Ascending aorta (tissue), 2 donors: ENCODE measurements at regions not wholly inside any gene's neighbourhood (a gene's known extent, or its start where the extent isn't known, plus 50 kb on each side); places are given as distances from the start of the nearest gene placed in this dataset.

ENCODE experiments used
- DNase-seq, 2 donors: peaks; one replicate each; pipeline ENCODE4 v3.0.0-alpha.2; 2019; ENCODE audit warnings: low spot score in 2 of 2
- H3K27ac ChIP-seq, 2 donors: fragments of 200-600 bp; sonication (generic); one replicate each; pipeline ENCODE4 v1.5.1; 2016 to 2017; ENCODE audit warnings: mild to moderate bottlenecking in 1 of 2
- H3K27me3 ChIP-seq: fragments of 200-600 bp; sonication (generic); one replicate; pipeline ENCODE4 v1.5.1; 2017
- H3K36me3 ChIP-seq, 2 donors: fragments of 200-600 bp; sonication (generic); one replicate each; pipeline ENCODE4 v1.5.1; 2016
- H3K4me1 ChIP-seq, 2 donors: fragments of 200-600 bp; sonication (generic); one replicate each; pipeline ENCODE4 v1.5.1; 2016 to 2017; ENCODE audit warnings: mild to moderate bottlenecking in 1 of 2
- H3K4me3 ChIP-seq, 2 donors: fragments of 200-600 bp; sonication (generic); one replicate each; pipeline ENCODE4 v1.5.1; 2016 to 2017; ENCODE audit warnings: mild to moderate bottlenecking in 1 of 2
- H3K9me3 ChIP-seq, 2 donors: fragments of 200-600 bp; sonication (generic); one replicate each; pipeline ENCODE4 v1.5.1; 2016
- intact Hi-C: fragments of 100-400 bp; cut with DNase I; formaldehyde crosslinking; loops from one replicate; pipeline ENCODE4 v1.15.1; 2023
- TF ChIP-seq, protein P1 (sequence below), 3 experiments: fragments of 200-600 bp in 2 of 3; fragments of 450-650 bp in 1 of 3; sonication (generic) in 2 of 3; IDR thresholded peaks; one replicate each; pipeline ENCODE4 v1.5.1; 2016 to 2019; ENCODE audit warnings: antibody characterized with exemption in 3 of 3, mild to moderate bottlenecking in 1 of 3, moderate library complexity in 1 of 3

DNA sequence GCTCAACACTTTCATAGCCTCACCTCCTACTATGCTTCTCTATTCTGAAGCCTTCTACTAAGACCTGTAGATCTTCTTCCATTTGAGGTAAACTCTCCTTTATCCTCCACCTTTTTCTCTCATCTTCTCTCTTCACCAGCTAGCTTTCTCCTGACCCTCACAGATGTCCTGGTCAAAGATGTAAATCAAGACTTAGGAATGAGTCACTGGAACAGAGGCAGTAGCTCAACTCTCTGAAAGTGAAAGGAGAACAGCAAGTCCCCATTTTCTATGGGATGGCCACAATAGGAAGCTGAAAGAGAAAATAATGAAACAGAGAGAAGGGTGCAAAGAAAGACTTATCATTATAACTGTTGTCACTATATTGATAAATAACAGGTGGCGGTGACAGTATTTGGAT is 86.1 kb upstream of the DOCK9 start:
- H3K9me3 ChIP-seq, result no peaks in the 10 kb centered on the region
- TF ChIP-seq, protein P1, sequence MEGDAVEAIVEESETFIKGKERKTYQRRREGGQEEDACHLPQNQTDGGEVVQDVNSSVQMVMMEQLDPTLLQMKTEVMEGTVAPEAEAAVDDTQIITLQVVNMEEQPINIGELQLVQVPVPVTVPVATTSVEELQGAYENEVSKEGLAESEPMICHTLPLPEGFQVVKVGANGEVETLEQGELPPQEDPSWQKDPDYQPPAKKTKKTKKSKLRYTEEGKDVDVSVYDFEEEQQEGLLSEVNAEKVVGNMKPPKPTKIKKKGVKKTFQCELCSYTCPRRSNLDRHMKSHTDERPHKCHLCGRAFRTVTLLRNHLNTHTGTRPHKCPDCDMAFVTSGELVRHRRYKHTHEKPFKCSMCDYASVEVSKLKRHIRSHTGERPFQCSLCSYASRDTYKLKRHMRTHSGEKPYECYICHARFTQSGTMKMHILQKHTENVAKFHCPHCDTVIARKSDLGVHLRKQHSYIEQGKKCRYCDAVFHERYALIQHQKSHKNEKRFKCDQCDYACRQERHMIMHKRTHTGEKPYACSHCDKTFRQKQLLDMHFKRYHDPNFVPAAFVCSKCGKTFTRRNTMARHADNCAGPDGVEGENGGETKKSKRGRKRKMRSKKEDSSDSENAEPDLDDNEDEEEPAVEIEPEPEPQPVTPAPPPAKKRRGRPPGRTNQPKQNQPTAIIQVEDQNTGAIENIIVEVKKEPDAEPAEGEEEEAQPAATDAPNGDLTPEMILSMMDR (IDR thresholded peaks at IDR 0.05), result no peak
- DNase-seq, result no peak
- no peaks in the 10 kb centered on the region for H3K4me1 ChIP-seq
- H3K27me3 ChIP-seq, result no peaks in the 10 kb centered on the region
- no peak overlapping the region for H3K27ac ChIP-seq
- no peak overlapping the region for H3K4me3 ChIP-seq
- no peaks in the 10 kb centered on the region for H3K36me3 ChIP-seq
- intact Hi-C loops, result no loop called here

DNA sequence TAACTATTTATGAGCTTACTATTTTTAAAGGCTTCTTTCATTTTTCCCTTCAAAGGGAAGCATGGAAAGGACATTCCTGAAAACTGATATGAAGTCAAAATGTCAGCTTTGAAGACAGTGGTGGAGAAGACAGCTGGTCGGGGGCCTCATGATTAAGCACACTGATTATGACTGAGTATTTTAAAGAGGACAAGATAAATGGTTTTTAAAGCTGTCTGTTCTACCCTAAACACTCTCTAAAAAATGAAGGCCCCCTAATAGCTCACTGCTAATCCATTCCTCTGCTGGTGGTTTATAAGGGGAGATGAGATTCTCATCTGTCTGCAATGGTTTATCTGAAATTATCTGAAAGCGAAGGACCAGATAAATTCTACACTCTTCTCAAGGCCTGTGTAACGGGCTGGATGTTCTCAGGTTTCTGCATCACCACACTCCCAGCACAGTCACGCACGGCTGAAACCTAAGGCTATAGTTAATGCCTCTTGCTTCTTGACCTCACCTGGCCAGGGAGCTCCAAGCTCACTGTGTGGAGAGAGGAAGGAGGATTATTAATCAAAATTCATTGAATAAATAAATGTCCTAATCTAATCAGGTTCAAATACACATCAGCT is 86.9 kb upstream of the DOCK9 start:
- Histone ChIP-seq H3K9me3 (no peaks in the 10 kb centered on the region), H3K27ac (no peak overlapping the region), H3K4me1 (no peaks in the 10 kb centered on the region), H3K36me3 (no peaks in the 10 kb centered on the region), H3K27me3 (no peaks in the 10 kb centered on the region), H3K4me3 (no peak overlapping the region)
- TF ChIP-seq, protein P1 (IDR thresholded peaks at IDR 0.05), result no peak
- no peak for DNase-seq
- intact Hi-C loops, result no loop called here

DNA sequence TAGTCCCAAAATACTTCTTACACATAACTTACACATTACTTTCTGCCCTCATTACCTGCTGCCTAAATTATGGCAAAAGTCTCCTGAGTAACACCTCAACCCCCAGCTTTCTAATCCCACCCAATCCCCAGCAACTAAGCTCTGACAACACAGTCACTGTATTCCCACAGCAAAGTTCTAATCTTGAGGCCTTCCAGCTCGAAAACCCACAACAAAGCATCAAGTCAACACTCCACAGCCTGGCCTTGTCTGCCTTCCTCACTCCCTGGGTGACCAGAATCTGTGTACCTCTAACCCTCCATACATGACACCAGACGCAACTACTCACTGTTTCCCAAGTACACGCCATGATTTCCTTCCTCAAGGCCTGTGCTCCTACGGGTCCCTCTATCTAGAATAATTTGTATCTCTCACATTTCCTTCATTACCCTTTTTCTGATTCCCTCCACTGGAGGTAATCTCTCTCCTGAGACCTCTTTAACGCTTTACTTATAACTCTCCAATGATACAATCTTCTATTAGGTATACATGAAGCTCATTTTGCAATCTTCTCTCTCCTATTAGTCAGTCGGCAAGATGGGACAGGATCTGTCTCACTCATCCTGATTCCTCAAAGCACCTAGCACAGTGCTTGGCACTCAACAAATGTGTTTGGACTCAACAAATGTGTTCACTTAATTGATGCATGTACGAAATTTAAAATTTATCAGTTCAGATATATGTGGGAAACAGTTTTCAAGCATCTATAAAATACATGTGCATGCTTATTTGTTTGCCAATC is 87.6 kb upstream of the DOCK9 start:
- TF ChIP-seq, protein P1 (IDR thresholded peaks at IDR 0.05), result no peak
- Histone ChIP-seq H3K27ac (no peak overlapping the region), H3K4me3 (no peak overlapping the region), H3K9me3 (no peaks in the 10 kb centered on the region), H3K36me3 (no peaks in the 10 kb centered on the region), H3K4me1 (no peaks in the 10 kb centered on the region), H3K27me3 (no peaks in the 10 kb centered on the region)
- intact Hi-C loops, result no loop called here
- no peak for DNase-seq

DNA sequence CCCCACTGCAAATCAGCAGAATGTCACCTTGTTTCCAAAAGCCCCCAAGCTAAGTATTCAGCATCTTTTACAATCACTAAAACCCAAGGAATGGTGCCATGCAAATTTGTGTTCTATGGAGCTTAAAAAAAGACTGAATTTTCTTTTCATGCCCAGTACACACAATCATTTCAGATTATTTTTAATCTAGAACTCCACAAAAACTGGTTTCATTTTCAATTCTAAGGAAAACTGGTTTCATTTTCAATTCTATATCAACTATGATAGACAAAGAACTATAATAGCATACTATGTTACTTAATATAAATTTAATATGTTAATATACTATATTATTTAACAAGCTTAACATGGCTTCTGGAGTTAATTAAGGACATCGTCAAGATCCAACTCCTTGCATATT is 88.4 kb upstream of the DOCK9 start:
- Histone ChIP-seq H3K36me3 (no peaks in the 10 kb centered on the region), H3K4me1 (no peaks in the 10 kb centered on the region), H3K27me3 (no peaks in the 10 kb centered on the region), H3K27ac (no peak overlapping the region), H3K9me3 (no peaks in the 10 kb centered on the region), H3K4me3 (no peak overlapping the region)
- intact Hi-C loops, result no loop called here
- no peak for DNase-seq
- TF ChIP-seq, protein P1 (IDR thresholded peaks at IDR 0.05), result no peak

DNA sequence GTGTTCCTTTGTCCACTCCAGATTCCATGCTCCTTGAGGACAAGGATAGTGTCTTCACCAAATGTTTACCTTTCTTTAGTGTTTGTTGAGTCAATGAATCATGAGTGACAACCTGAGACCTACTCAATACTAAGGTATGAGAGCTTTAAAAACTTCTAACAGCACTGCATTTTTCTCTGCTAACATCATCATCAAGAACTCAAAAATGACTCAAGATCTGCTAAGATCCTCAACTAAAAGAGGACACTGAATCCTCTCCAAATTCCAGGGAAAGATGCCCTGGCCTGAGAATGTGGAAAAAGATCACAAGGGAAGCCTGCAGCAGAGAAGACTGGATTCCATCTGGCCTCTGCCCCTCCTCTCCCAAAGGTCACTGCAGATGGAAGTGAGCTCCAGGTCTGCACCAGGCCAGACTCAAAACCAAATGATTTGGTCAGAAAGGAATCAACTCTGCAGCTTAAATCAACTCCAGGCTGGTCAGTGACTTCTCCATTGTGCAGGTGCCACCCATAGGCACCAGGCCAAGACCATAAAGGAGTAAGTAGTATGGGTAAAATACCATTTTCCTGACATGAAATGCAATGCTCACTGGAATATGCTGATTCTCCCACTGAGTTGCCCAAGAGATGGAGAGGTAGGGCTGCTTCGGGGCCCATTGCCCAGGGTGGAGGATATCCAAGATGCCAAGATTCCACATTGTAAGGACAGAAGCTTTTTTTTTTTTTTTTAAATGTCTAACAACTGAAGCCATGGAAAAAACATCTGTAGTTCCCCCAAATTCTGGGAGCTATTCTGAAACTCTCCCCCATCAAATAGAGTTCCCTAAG is 89.5 kb upstream of the DOCK9 start:
- no peak overlapping the region for H3K4me3 ChIP-seq
- H3K4me1 ChIP-seq, result no peaks in the 10 kb centered on the region
- H3K36me3 ChIP-seq, result no peaks in the 10 kb centered on the region
- H3K9me3 ChIP-seq, result no peaks in the 10 kb centered on the region
- no peak for DNase-seq
- TF ChIP-seq, protein P1 (IDR thresholded peaks at IDR 0.05), result no peak
- no peak overlapping the region for H3K27ac ChIP-seq
- H3K27me3 ChIP-seq, result no peaks in the 10 kb centered on the region
- intact Hi-C loops, result no loop called here
